ENCODE measurements at regions not wholly inside any gene's neighbourhood (a gene's known extent, or its start where the extent isn't known, plus 50 kb on each side); places are given as distances from the start of the nearest gene placed in this dataset.

DNA sequence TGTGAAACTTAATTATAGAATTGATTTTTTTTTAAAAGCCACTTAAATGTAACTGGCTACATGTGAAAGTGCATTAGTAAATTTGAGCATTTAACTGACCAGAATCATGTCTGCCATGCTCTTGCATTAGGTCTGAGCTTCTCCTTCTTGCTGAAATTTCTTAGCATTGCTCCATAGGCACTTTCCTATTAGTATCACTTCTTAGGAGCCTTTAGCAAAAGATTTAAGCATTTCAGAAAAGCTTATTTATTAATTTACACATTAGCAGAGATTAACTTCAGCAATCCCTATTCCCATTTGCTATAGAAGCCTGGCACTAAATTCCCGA lies 211.0 kb downstream of the SNX18 start:
- TF ChIP-seq, protein P1, sequence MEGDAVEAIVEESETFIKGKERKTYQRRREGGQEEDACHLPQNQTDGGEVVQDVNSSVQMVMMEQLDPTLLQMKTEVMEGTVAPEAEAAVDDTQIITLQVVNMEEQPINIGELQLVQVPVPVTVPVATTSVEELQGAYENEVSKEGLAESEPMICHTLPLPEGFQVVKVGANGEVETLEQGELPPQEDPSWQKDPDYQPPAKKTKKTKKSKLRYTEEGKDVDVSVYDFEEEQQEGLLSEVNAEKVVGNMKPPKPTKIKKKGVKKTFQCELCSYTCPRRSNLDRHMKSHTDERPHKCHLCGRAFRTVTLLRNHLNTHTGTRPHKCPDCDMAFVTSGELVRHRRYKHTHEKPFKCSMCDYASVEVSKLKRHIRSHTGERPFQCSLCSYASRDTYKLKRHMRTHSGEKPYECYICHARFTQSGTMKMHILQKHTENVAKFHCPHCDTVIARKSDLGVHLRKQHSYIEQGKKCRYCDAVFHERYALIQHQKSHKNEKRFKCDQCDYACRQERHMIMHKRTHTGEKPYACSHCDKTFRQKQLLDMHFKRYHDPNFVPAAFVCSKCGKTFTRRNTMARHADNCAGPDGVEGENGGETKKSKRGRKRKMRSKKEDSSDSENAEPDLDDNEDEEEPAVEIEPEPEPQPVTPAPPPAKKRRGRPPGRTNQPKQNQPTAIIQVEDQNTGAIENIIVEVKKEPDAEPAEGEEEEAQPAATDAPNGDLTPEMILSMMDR (conservative IDR thresholded peaks at IDR 0.05), result no peak
- no peak for TF ChIP-seq ZFX (IDR thresholded peaks at IDR 0.05)
